ENCODE measurements at regions not wholly inside any gene's neighbourhood (a gene's known extent, or its start where the extent isn't known, plus 50 kb on each side); places are given as distances from the start of the nearest gene placed in this dataset.
"Not testable (repeated sequence)": the region's sequence is repeated elsewhere in the genome, so short reads cannot be mapped to it uniquely, and the experiment has no call there.

DNA sequence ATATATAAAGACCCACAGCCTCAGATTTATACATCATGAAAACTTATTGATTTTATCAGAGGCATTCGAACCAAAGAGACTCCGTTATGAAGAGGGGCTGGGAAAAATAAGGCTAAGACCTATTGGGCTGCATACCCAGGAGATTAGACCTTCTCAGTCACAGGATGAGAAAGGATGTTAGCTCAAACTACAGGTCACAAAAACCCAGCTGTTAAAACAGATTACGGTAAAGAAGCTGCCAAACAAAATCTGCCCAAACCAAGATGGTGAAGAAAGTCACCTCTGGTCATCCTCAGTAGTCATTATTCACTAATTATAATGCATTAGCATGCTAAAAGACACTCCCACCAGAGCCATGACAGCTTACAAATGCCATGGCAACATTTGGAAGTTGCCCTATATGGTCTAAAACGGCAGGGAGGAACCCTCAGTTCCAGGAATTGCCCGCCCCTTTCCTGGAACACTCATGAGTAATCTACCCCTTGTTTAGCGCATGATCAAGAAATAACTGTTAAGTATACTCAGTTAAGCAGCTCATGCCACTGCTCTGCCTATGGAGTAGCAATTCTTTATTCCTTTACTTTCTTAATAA, 362.5 kb upstream of the PCDH15 start:
- Histone ChIP-seq H3K27ac (no peak overlapping the region), H3K4me3 (ENCODE audit: low read depth, low read length) (no peak overlapping the region), H3K36me3 (no peaks in the 10 kb centered on the region), H3K9me3 (ENCODE audit: severe bottlenecking) (no peaks in the 10 kb centered on the region), H3K27me3 (ENCODE audit: insufficient read depth, low read depth, severe bottlenecking) (no peaks in the 10 kb centered on the region)
- DNase-seq = no peak
- TF ChIP-seq, protein P1, sequence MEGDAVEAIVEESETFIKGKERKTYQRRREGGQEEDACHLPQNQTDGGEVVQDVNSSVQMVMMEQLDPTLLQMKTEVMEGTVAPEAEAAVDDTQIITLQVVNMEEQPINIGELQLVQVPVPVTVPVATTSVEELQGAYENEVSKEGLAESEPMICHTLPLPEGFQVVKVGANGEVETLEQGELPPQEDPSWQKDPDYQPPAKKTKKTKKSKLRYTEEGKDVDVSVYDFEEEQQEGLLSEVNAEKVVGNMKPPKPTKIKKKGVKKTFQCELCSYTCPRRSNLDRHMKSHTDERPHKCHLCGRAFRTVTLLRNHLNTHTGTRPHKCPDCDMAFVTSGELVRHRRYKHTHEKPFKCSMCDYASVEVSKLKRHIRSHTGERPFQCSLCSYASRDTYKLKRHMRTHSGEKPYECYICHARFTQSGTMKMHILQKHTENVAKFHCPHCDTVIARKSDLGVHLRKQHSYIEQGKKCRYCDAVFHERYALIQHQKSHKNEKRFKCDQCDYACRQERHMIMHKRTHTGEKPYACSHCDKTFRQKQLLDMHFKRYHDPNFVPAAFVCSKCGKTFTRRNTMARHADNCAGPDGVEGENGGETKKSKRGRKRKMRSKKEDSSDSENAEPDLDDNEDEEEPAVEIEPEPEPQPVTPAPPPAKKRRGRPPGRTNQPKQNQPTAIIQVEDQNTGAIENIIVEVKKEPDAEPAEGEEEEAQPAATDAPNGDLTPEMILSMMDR (IDR thresholded peaks at IDR 0.05; ENCODE audit: low read depth, low read length) = no peak

- not testable (repeated sequence) for H3K4me3 ChIP-seq (ENCODE audit: low read depth, low read length); H3K27me3 ChIP-seq (ENCODE audit: insufficient read depth, low read depth, severe bottlenecking); H3K9me3 ChIP-seq (ENCODE audit: severe bottlenecking); H3K36me3 ChIP-seq; H3K27ac ChIP-seq; DNase-seq
Measured at GRCh38 chr10:55162321-55162720, 361.3 kb upstream of the PCDH15 start.

DNA sequence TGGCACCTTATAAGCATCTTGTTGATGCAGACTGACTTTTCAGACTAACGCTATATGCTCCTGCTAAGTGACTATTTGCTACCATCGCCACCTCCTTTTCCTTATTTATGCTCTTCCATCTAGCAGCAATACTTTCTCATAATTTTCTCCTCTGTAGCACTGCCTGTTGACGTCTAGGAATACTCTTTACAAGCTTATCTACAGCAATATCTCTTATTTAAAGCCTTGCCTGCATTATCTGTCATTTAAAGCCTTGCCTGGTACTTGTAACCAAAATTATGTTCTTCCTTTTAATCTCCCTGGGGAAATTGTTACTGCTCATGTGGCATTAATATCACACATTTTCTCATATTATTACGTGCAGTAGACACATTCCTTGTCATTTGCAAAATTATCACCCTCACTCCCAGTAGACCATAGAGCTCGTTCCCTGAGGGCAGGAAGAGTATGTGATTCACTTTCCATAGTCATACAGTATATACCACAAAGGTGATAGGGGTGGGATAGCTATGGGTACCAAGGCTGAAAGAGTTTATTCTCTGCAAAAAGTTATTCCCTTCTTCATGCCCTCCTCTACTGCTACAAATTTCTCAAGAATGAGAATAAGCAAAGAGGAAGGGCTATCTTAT, 359.7 kb upstream of the PCDH15 start:
- Histone ChIP-seq H3K36me3 (no peaks in the 10 kb centered on the region), H3K9me3 (ENCODE audit: severe bottlenecking) (no peaks in the 10 kb centered on the region), H3K4me3 (ENCODE audit: low read depth, low read length) (no peak overlapping the region), H3K27me3 (ENCODE audit: insufficient read depth, low read depth, severe bottlenecking) (no peaks in the 10 kb centered on the region), H3K27ac (no peak overlapping the region)
- DNase-seq = no peak
- TF ChIP-seq, protein P1 (IDR thresholded peaks at IDR 0.05; ENCODE audit: low read depth, low read length) = no peak

GRCh38 chr10:55158633-55159032, 357.6 kb upstream of the PCDH15 start:
- H3K27me3 ChIP-seq (ENCODE audit: insufficient read depth, low read depth, severe bottlenecking) = no peaks in the 10 kb centered on the region
- no peak overlapping the region for H3K27ac ChIP-seq
- no peaks in the 10 kb centered on the region for H3K9me3 ChIP-seq (ENCODE audit: severe bottlenecking)
- DNase-seq = no peak
- TF ChIP-seq, protein P1 (IDR thresholded peaks at IDR 0.05; ENCODE audit: low read depth, low read length) = no peak
- no peak overlapping the region for H3K4me3 ChIP-seq (ENCODE audit: low read depth, low read length)
- H3K36me3 ChIP-seq = no peaks in the 10 kb centered on the region

DNA sequence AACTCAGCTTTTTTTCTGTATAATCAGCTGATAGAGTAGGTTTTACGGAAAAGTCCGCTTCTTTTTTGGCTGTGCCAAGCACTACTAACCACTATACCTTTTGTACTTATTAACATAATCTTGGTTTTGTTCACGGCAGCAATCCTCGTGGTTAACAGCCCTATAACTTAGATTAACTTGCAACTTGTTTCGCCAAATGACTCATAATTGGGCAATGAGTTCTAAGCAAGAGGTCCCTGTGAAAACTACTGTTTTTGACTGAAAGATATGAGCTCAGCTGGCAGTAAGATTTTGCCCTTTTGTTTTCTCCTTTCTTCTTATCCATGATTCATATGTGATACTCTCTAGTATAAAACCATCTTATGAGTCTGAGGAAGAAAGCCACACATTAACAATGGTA, 345.0 kb upstream of the PCDH15 start:
- no peaks in the 10 kb centered on the region for H3K9me3 ChIP-seq (ENCODE audit: severe bottlenecking)
- no peak overlapping the region for H3K27ac ChIP-seq
- no peak for DNase-seq
- no peaks in the 10 kb centered on the region for H3K27me3 ChIP-seq (ENCODE audit: insufficient read depth, low read depth, severe bottlenecking)
- no peak overlapping the region for H3K4me3 ChIP-seq (ENCODE audit: low read depth, low read length)
- no peaks in the 10 kb centered on the region for H3K36me3 ChIP-seq
- TF ChIP-seq, protein P1 (IDR thresholded peaks at IDR 0.05; ENCODE audit: low read depth, low read length) = no peak

GRCh38 chr10:55144001-55144400, 343.0 kb upstream of the PCDH15 start:
- Histone ChIP-seq H3K27me3 (ENCODE audit: insufficient read depth, low read depth, severe bottlenecking) (no peaks in the 10 kb centered on the region), H3K4me3 (ENCODE audit: low read depth, low read length) (no peak overlapping the region), H3K27ac (no peak overlapping the region), H3K36me3 (no peaks in the 10 kb centered on the region), H3K9me3 (ENCODE audit: severe bottlenecking) (no peaks in the 10 kb centered on the region)
- TF ChIP-seq, protein P1 (IDR thresholded peaks at IDR 0.05; ENCODE audit: low read depth, low read length) = no peak
- no peak for DNase-seq
